ENCODE measurements at regions not wholly inside any gene's neighbourhood (a gene's known extent, or its start where the extent isn't known, plus 50 kb on each side); places are given as distances from the start of the nearest gene placed in this dataset.

DNA sequence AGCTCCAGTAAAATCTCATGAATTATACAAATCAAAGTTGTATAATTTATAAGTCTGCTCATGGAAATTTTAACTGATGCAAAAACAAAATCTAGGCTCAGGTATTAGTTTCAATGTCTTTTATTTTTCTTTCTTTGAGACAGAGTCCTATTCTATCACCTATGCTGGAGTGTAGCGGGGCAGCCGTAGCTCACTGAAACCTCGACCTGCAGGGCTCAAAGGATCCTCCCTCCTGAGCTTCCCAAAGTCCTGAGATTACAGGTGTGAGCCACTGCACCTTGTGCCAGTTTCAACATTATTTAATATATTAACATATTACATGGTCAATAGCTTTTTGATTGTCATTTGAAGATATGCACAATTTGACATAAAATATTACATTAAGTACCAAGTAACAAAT is 678.7 kb downstream of the ARAP2 start:
- intact Hi-C loops (cut with DNase I), result no loop called here
- no peak for DNase-seq

DNA sequence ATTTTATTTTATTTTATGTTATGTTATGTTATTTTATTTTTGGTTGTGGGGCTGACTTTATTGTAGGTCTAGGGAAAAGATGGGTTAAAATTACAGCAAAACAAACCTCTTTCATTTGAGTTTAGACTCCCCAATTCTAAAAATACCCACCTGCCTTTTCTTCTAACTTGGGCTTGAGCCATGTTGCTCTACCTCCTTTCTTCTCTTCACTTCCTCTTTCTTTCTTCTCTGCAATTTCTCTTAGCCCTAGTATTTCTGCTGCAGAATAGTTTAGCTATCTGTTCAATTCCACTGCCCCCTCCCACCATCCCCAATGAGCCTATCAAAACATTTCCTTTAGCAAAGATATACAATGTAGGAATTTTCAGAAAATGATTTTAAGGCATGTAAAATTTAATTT is 653.3 kb downstream of the ARAP2 start:
- DNase-seq, result no peak
- intact Hi-C loops (cut with DNase I), result no loop called here

DNA sequence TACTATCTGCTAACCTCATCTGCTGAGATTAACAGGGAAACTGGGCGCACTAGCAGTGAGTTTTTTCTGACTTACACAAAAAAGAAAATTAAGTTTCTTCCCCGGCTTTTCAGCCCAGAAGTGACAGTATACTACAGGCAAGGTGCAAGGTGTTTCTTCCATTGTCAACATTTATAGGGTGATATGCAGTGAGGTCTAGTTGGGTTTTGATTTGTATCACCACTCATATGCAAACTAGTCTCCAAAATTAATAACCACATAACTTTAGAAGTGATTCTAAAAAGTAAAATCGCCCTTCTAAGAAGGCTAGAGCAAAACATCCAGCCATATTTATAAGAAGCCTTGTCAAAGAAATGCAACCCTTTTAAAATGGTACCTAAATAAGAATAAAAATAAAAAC is 640.1 kb downstream of the ARAP2 start:
- intact Hi-C loops (cut with DNase I), result no loop called here
- DNase-seq, result no peak

DNA sequence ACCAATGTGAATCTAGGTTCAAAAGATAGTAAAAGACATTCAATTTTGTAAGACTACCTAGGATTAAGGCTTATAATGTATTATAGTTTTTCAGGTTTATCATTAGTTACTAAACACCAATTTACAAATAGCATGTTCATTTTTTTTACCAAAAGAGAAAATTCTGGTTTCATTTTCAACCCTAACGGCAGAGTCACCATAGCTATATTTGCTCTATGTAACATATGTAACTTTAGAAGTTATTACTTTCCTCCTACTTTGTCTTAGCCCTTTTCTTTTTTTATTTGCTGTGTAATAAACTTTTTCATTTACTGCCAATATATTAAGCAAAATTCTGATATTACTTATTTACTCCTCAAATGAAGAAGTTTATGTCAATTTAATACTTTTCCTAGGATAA is 639.6 kb downstream of the ARAP2 start:
- intact Hi-C loops (cut with DNase I), result no loop called here
- DNase-seq, result no peak

DNA sequence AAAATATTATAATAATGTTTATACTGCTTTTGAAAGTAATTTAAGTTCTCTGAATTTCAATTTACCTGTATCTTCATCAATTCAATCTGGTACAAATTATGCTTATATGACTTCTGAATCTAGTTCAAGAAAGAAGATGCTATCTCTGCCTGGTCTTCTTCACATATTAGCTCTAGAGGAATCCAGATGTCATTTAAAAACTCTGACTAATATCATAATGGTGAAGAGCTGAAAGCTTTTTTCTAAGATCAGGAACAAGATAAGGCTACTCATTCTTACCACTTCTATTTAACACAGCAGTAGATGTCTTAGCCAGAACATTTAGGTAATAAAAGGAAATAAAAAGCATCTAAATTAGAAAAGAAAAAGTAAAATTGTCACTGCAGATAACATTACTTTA is 636.1 kb downstream of the ARAP2 start:
- no peak for DNase-seq
- intact Hi-C loops (cut with DNase I), result no loop called here

DNA sequence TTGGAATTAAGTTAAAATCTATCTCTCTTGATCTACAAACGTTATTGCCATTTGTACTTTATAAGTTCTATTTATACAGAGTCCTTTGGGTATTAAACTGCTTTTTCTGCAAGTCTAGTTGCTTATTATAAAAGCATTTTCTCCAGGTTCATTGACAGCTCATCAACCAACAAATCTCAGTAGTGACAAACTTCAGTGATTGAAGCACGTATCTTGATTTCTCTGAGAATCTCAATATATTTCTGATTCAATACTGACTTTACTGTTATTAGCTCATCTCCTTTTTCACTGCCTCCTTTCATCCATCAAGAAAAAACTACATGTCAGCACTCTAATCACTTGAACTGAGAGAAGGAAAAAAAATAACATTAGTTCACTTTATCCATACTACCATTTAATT is 630.2 kb downstream of the ARAP2 start:
- intact Hi-C loops (cut with DNase I), result no loop called here
- no peak for DNase-seq

DNA sequence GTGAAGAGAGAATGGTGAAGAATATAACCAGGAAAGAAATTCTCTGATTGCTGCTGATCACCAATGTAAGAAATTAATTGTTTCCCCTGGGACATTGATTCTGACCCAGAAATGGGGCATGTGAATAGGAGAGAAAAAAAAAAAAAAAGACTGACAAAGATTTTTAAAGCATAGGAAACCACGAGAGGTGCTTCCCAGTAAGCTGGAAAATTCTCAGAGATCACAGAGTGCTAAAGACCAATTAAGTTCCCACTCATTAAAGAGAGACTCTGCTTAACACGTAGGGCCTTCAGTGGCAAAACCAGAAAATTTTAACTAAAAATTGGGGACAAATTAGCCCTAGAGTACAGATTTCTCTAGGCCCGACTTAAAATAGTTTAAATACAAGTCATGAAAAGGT is 604.4 kb downstream of the ARAP2 start:
- intact Hi-C loops (cut with DNase I), result no loop called here

DNA sequence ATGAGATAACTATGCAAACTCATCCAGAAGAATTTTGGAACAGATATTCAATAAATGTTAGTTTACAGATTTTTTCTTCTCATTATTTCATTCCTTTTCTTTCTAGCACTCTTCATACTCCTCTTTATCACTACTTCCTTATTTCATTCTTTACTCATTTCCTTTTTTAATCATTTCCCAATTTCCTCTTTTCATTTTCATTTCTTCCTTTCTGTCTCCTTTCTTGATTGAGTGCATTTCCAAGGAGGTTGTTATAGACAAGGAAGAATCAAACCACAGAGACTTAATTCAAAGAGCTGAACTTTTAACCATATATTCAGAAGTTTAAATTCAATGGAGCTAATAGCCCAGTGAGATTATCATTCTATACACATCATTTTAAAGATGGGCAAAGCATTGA is 600.7 kb downstream of the ARAP2 start:
- intact Hi-C loops (cut with DNase I), result no loop called here
- DNase-seq, result no peak

More for the DNA sequence above, 604.4 kb downstream of the ARAP2 start:
- DNase-seq, result no peak

DNA sequence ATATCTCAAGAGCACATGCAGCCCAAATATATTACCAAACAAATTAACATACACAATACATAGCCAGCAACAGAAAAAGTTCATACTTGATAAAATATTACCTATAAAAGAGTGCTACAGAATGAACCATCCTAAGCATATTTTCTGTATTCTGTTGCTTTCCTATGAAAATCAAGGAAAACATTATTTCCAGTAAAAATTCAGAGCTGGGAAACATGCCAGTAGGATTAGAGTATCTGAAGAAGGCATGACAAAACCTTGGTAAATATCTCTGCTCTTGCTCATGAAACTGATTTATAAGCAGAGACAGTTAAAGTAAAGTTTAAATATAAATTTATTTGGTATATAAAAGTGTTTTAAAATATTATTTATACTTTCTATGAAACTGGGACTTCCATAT is 599.7 kb downstream of the ARAP2 start:
- no peak for DNase-seq
- intact Hi-C loops (cut with DNase I), result no loop called here

DNA sequence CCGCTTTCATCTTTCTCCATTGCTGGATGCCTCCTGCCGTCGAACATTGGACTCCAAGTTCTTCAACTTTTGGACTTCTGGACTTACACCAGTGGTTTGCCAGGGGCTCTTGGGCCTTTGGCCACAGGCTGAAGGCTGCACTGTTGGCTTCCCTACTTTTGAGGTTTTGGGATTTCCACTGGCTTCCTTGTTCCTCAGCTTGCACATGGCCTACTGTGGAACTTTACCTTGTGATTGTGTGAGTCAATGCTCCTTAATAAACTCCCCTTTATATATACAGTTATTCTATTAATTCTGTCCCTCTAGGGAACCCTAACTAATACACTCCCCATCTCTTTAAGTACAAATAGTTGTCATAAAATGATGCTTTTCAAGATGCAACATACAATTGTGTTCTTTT is 595.3 kb downstream of the ARAP2 start:
- intact Hi-C loops (cut with DNase I), result no loop called here
- DNase-seq, result no peak

DNA sequence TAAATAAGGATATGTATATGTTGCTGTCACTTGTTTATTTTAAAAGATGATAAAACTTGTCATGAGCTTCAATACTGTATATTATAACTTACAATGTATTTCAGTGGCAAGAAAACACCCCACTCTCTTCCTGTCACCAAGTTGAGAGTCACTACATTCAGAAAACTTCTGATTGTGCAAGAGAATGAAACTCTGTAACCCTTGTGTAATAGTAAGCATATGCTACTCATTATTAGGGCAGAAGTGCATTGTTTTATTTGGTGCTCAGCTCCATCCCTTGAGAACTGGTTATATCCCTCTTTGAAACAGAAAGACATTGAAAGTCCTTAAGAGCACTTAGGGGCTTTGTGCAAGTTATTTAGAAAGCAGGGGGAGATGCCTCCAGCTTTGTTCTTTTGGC is 594.5 kb downstream of the ARAP2 start:
- DNase-seq, result no peak
- intact Hi-C loops (cut with DNase I), result no loop called here

DNA sequence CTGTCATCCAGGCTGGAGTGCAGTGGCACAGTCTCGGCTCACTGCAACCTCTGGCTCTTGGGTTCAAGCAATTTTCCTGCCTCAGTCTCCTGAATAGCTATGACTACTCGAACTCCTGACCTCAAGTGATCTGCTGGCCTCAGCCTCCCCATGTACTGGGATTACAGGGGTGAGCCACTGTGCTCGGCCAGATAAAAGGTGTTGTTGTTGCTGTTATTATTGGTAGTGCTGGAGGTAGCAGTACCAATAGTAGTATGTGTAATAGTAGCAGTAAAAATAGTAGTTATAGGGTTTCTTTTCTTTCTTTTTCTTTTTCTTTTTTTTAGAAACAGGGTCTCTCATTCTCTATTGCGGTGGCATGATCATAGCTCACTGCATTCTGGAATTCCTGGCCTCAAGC is 592.1 kb downstream of the ARAP2 start:
- DNase-seq, result no peak
- intact Hi-C loops (cut with DNase I), result no loop called here

DNA sequence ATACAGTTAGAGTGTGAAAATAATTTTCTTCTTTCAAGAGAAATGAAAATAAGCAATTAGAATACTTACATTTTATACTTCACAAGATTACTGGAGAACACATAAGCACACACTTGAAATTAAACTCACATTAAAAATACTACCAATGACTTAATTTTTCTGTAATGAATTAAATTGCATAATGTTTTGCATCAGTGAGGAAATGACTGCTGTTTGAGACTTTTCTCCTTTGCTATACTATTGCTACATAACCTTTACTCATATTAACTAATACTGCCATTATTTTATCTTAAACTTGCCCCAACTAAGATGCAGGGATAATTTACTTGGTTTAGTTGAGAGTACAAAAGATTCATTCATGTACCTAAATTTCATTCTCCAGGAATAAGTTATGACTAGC is 590.9 kb downstream of the ARAP2 start:
- intact Hi-C loops (cut with DNase I), result no loop called here
- DNase-seq, result no peak

DNA sequence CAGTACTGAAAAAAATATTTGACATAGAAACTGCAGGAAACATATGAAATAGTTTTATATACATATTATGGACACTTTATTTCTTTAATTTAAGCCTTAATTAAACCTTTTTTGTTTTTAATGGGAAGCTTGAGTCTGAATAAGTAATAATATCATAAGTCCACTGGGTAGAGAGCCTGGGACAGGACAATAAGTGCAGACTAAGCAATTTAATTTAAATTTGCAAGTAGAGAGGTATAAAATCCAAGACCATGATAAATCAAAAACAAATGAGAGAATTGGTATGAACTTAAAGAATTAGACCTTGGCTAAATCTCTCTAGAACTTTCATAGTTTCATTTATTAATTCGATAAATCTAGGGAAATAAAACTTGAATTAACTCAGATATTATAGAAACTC is 571.2 kb downstream of the ARAP2 start:
- intact Hi-C loops (cut with DNase I), result no loop called here
- no peak for DNase-seq

DNA sequence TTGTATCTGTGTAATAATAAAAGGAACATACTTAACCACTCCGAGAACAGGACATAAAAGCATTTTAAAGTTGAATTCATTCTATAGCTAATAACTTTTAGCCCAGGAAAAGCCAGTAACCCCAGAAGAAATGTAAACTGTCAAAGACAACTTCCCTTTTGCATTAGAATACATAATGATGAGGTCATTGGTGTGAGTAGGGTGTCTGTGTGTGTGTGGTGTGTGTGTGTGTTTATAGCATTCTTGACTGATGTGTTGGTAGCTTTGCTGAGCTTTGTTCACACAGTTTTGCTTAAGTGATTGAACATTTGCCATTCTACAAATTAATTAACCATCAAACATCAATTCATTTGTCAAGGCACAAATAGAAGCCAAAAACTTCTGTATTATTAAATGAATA is 559.6 kb downstream of the ARAP2 start:
- intact Hi-C loops (cut with DNase I), result no loop called here
- no peak for DNase-seq

DNA sequence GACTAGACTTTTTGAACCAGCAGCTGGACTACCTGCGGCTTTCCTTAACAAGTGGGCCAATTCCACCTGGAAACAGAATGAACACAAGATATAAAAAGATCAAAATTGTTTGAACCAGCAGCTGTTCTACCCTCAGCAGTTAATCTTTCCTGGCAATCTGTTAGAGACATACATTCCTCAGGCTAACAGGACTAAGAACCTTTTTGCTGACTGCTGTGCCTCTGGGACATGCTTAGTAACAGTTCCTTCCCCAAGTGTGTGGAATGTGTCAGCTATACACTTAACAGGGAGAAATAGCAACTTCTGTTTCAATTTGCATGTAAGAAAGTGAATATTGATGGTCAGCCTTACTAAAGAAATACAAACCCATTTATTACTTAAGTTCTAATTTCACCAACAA is 554.4 kb downstream of the ARAP2 start:
- no peak for DNase-seq
- intact Hi-C loops (cut with DNase I), result no loop called here

DNA sequence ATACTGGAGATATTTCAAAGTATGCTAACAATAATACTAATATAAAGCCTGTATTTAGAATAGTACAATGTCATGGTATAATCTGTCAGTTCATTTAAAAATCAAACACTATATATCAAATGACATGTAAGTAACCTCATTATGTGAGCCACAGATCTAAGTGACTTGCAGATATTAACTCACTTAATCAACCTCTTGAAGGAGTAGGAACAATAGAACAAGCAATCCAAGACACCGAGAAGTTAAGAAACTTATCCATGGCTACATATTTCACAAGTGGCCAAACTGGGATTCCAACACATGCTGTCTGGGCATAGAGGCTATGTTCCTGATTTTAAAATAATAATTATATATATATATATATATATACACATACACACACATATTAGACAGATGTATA is 554.0 kb downstream of the ARAP2 start:
- intact Hi-C loops (cut with DNase I), result no loop called here
- no peak for DNase-seq

DNA sequence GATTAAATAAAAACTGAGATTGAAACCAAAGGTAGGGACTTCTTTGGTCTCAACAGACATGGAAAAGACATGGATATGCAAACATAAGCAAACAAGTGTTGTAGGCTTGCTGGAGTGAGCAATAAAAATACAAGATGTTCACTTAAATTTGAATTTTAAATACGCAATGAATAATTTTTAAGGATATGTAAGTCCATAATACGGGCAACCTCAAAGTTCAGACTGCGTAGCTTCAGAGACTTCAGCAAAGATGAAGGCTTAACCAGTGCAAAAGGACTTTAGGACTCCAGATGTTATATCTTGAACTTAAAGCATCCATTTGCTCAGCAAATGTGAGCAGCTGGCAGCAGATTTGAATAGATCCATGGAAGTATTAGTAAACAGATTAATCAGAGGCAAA is 549.3 kb downstream of the ARAP2 start:
- intact Hi-C loops (cut with DNase I), result no loop called here
- no peak for DNase-seq

DNA sequence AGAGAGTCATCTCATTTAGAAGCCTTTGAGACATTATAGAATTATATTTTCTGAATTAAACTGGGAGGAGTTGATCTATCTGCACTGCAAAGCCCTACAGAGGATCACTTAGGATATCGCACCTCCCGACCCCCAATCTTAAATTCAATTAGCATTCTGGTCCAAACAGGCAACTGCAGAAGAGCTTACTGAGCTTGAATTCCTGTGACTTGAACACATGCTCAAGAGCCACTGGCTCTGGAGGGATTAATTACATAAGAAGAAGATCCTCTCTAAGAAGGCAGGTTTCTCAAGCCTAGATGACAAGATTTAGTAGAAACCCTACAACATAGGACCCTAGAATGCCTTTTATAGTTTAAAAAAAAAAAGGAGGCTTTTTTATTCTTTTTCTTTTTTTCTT is 548.9 kb downstream of the ARAP2 start:
- intact Hi-C loops (cut with DNase I), result no loop called here
- DNase-seq, result no peak

DNA sequence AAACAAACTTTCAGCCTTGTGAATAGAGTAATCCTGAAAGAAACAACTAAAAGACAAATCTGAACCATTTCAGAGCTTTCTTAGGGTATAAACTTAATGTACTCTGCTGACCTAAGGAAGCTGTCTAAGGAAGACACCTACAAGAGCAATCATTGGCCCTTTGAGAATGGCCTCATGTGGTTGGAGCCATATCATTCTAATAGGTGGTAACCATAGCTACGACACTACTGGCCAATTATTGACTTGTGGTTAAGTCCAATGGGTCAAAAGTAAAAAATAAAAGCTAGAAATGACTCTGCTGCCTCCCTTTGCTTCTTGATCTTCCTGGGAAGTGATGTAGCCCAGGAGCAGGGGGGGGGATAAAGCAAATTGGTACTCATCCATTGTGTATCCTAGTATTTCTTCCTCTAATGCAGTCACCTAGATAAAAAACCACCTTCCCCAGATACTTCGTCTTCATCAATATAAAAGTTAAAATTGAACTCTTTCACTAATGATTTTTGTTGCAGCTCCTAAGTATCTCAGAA is 547.0 kb downstream of the ARAP2 start:
- intact Hi-C loops (cut with DNase I), result no loop called here
- DNase-seq, result no peak

DNA sequence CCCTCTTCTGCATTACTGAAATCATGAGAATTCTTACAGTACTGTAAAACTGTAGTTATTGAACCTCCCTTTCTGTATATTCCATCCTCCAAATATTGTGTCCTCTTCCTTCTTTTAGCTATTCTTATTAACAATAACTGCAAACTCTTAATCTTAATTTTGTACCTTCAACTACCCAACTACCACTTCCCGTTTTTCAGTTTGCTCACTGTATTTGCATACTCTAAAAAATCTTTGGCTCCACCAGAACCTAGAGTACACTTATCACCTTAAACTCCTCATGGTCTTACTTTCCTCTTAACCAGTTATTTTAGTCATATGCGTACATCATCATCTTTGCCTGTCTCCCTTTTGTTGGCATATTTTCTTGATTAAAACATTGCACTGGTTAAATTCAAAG is 543.7 kb downstream of the ARAP2 start:
- DNase-seq, result no peak
- intact Hi-C loops (cut with DNase I), result no loop called here

DNA sequence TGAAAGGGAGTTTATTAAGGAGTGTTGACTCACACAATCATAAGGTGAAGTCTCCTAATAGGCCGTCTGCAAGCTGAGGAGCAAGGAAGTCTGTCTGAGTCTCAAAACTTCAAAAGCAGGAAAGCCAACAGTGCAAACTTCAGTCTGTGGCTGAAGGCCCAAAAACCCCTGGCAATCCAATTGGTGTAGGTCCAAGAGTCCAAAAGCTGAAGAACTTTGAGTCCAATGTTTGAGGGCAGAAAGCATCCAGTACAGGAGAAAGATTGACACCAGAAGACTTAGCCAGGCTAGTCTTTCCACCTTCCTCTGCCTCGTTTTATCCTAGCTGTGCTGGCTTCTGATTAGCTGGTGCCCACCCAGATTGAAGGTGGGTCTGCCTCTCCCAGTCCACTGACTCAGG is 535.2 kb downstream of the ARAP2 start:
- DNase-seq, result no peak
- intact Hi-C loops (cut with DNase I), result no loop called here
